ENCODE measurements at regions not wholly inside any gene's neighbourhood (a gene's known extent, or its start where the extent isn't known, plus 50 kb on each side); places are given as distances from the start of the nearest gene placed in this dataset.

DNA sequence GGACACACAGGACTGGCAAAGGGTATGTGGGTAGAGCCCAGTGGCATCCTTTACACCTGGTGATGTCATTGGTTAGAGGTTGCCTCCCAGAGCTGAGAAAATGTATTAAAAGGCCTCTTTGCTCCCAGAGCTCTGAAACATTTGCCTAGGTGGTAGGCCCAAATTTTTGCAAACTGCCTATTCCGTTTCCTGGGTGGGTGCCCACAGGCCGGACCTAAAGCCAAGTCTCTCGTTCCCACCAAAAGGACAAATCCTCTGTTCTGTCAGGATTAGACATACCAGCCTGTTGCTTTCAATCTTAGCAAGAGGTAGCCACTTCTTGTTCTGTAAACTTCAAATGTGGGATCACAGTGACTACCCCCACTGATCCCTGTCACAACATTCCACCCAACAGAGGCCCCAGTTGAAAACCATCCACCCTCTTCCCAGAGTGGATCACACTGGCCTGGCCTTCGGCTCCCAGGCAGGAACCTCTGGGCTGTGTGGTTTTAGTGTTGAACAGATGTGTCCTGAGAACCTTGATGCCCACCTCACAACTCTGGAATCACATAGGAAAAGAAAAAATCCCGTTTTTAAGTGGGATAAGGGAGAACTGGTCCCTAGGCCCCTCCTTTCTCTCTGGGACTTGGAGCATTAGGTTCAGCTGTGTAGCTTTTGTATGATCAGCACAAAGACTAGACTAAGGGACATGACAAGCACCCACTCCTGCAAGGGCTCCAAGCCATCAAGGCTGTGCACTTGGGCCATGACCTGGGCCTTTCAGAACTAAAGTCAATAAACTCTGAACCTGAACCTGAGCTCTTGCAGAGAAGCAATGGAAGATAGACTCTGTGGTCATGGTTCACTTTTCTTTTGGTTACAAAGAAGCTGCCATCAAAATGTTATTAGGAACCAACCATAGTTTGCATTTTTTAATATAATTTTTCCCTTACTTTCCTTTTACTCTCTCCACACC lies 211.3 kb downstream of the CYP26B1 start:
- no peak for DNase-seq (ENCODE audit: low spot score)

- DNase-seq (ENCODE audit: low spot score) = no peak
These were observed 212.3 kb downstream of the CYP26B1 start for GRCh38 chr2:71935262-71935848.

DNA sequence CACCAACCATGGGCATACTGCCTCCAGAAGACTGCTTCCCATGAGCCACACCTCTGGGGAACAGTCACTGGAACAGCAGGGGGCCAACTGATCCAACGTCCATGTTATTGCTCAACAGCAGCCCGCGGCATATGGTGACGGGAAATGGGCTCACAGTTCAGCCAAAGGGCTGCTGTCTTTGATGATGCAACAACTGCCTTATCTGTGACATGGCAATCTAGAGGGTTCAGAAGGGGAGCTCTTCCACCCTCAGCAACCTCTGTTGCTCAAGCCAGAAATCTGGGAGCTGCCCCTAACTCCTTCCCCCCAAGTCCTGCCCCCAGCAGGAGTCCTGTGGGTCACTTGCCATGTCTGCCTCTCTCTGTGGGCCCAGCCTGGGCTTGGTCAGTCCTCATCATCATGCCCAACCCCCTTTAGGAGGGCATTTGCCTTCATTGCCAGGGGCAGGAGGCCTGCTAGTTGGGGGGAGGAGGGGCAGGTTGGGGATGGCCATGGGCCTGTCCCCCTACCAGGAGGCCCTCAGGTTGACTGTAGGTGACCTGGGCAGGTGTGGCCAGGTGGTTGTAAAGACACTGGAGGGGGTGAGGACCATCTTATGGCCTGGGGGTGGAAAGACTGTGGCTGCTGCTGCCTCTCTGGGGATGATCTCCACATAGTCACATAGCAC lies 212.9 kb downstream of the CYP26B1 start:
- no peak for DNase-seq (ENCODE audit: low spot score)

DNA sequence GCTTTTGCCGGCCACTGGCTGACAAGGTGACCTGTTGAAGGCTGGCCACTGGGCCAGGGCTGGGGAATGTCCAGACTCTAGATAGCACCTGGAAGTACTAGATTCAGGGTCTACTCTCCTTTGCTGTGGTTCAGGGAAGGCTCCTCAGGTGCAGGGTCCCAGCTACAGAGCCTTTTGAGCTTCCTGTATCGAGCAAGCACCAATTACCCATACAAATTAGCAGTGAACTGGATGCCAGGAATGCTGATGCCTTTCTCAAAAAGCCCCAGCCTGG lies 213.4 kb downstream of the CYP26B1 start:
- no peak for DNase-seq (ENCODE audit: low spot score)

GRCh38 chr2:71933467-71934319 lies 214.0 kb downstream of the CYP26B1 start:
- no peak for DNase-seq (ENCODE audit: low spot score)

- no peak for DNase-seq (ENCODE audit: low spot score)
These were observed 214.7 kb downstream of the CYP26B1 start for GRCh38 chr2:71932780-71933466.

- no peak for DNase-seq (ENCODE audit: low spot score)
These were observed 215.5 kb downstream of the CYP26B1 start for GRCh38 chr2:71932037-71932779.

DNA sequence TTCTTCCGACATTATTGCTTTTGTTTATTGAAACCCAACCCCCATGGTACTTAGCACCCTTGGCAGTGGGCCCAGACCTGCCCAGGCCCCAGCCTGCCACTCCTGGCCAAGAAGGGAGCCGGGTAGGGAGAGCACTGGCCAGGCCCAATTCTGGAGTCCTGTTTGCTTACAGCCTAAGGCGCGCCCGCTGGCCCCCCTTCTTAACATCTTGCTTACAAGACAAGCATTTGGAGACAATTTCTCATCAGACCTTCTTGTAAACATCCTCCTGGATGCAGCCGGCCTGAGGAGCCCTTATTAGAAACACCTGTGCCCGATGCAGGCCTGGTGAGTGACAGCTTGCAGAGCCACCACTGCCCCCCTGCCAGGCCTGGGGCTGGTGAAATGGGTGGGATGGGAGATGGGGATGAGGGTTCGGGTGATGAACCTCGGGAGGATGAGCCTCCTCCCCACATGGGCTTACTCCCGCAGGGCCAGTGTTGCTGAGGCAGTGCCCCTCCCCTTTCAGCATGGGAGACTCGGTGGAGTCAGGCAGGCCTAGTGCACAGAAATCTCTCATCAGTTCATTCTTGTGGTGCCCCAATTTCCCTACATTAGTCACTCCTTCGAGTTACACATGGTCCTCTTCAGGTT lies 217.5 kb downstream of the CYP26B1 start:
- DNase-seq (ENCODE audit: low spot score) = no peak

GRCh38 chr2:71929482-71929772 lies 218.2 kb downstream of the CYP26B1 start:
- DNase-seq (ENCODE audit: low spot score) = no peak

DNA sequence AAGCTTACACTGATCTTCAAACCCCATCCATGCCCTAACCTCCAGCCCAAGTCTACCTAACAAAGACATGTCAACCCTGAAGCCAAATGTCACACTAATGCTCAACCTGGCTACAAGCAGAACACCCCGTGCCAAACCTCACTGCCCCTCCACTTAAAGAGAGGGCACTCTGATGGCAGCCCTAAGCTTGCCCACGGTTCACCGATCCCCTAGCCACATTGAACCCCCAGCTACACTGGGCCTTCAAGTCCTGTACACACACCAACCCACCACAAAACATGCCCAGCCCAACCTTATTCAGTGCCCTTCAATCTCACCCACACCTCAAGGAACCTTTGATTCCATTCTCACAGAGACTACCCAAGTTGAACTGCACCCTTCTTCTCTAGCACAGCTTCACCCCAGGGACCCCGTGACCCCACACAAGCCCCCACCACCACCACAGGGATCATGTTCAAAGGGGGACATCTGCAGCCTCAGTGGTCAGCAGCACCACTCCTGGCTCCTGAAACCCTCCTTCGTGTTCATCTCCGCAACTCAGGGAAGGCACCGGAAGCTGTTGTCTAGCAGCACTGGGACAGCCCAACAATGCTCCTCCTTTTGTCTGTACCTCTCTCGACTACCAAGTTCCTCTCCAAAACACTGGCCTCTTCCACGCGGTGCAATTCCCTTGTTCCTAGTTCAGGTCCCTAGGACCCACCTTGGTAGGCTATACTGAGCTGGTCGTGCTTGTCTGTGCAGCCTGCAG lies 218.8 kb downstream of the CYP26B1 start:
- no peak for DNase-seq (ENCODE audit: low spot score)

GRCh38 chr2:71927757-71928715 lies 219.6 kb downstream of the CYP26B1 start:
- DNase-seq (ENCODE audit: low spot score) = no peak

DNA sequence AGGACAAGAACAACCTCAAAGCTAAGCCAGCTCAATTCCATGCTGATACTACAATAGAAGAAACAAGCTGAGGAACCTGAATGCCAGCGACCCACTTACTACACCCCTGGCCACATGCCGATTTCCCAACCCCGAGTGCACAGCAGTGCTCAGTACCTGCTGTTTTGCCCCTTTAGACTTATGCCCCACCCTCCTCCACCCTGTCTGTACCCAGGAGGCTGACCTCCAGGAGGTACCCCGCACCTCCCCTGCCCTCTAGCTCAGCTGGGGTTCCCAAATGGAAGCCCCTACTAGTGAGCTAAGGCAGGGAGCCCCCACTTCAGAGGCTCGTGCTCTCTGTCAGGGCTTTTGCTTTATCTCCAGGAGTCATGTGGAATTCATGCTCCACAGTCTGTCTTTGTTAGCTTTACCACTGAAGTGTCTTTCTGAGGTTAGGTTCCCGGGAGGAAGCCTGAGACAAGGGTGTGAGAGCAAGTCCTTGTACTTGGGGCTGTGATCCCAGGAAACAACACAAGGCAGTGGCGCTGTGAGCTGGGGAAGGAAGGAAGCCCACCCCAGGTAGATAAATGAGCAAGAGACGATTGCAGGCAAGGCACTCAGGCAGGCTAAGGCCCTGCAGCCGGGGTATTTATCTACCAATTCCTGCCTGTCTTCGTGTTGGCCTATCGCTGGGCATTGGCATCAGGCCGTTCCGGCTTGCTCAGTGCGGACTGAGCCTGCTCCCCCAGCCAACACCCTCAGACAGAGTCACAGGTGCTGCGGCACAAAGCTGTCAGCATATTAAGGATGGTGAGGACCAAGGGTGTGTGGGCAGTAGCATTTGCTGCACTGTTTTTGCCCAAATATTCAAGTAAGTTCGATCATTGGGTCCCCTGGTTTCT lies 220.5 kb downstream of the CYP26B1 start:
- no peak for DNase-seq (ENCODE audit: low spot score)

DNA sequence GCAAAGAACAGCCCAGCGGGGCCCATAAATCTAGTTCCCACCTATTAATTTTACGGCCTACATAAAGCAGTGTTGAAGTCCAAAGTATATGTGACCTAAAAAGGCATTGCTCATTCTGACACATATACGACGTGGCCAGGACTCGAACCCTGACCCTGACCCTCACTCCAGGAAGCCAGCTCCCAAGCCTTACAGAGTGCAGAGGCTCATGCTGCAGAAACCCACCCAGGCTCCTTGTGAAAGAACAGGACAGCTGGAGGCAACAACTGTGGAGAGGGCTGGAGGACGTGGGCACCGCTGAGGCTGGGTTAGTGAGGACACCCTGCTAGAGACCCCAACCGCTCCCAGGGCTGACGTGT lies 221.6 kb downstream of the CYP26B1 start:
- no peak for DNase-seq (ENCODE audit: low spot score)

- DNase-seq (ENCODE audit: low spot score) = no peak
These were observed 222.2 kb downstream of the CYP26B1 start for GRCh38 chr2:71925268-71926088.

GRCh38 chr2:71923887-71924533 lies 223.7 kb downstream of the CYP26B1 start:
- peak; percentile 78 for DNase-seq (ENCODE audit: low spot score)

- no peak for DNase-seq (ENCODE audit: low spot score)
These were observed 224.5 kb downstream of the CYP26B1 start for GRCh38 chr2:71923143-71923525.
